Mesendoderm (in vitro differentiated cells): ENCODE measurements at regions not wholly inside any gene's neighbourhood (a gene's known extent, or its start where the extent isn't known, plus 50 kb on each side); places are given as distances from the start of the nearest gene placed in this dataset.

Experiments
- DNase-seq: peaks from one replicate; pipeline ENCODE4 v3.0.0; 2013
- H2AK5ac ChIP-seq: 2 replicates; pipeline ENCODE4 v1.6.1; 2013; ENCODE audit warnings: low read length, inconsistent platforms
- H2BK120ac ChIP-seq: 2 replicates; pipeline ENCODE4 v1.6.1; 2013; ENCODE audit warnings: low read depth, mild to moderate bottlenecking, low read length, moderate library complexity, mixed read lengths
- H2BK15ac ChIP-seq: replicated peaks from 2 replicates; pipeline ENCODE4 v1.6.1; 2013; ENCODE audit warnings: low read depth, mild to moderate bottlenecking, moderate library complexity
- H2BK5ac ChIP-seq: 2 replicates; pipeline ENCODE4 v1.6.1; 2013; ENCODE audit warnings: low read length, inconsistent platforms
- H3K18ac ChIP-seq: 2 replicates; pipeline ENCODE4 v1.6.1; 2013; ENCODE audit warnings: mild to moderate bottlenecking, low read length, mixed read lengths
- H3K23ac ChIP-seq: one replicate; pipeline ENCODE4 v1.6.1; 2013; ENCODE audit warnings: low read length
- H3K27ac ChIP-seq: 2 replicates; pipeline ENCODE4 v1.5.1; 2013; ENCODE audit warnings: low read depth, mild to moderate bottlenecking, inconsistent platforms, low read length, moderate library complexity
- H3K27me3 ChIP-seq: 2 replicates; pipeline ENCODE4 v1.6.1; 2013; ENCODE audit warnings: low read length, control low read depth, mild to moderate bottlenecking, inconsistent platforms; ENCODE audit not compliant: insufficient read depth, poor library complexity
- H3K36me3 ChIP-seq: 2 replicates; pipeline ENCODE4 v1.6.1; 2013; ENCODE audit warnings: low read length, inconsistent platforms; ENCODE audit not compliant: control insufficient read depth, insufficient read depth
- H3K4ac ChIP-seq: one replicate; pipeline ENCODE4 v1.6.1; 2013; ENCODE audit warnings: low read depth, mild to moderate bottlenecking, low read length, moderate library complexity
- H3K4me1 ChIP-seq: 2 replicates; pipeline ENCODE4 v1.6.1; 2013; ENCODE audit warnings: low read depth, low read length, inconsistent platforms; ENCODE audit not compliant: control insufficient read depth
- H3K4me2 ChIP-seq: 2 replicates; pipeline ENCODE4 v1.6.1; 2013; ENCODE audit warnings: low read length
- H3K4me3 ChIP-seq: 2 replicates; pipeline ENCODE4 v1.5.1; 2013; ENCODE audit warnings: mild to moderate bottlenecking, low read length
- H3K56ac ChIP-seq: one replicate; pipeline ENCODE4 v1.6.1; 2013; ENCODE audit warnings: low read length
- H3K79me1 ChIP-seq: 2 replicates; pipeline ENCODE4 v1.6.1; 2013; ENCODE audit warnings: low read length, inconsistent platforms
- H3K79me2 ChIP-seq: 2 replicates; pipeline ENCODE4 v1.6.1; 2013; ENCODE audit warnings: mild to moderate bottlenecking, low read length; ENCODE audit not compliant: control insufficient read depth, insufficient read depth
- H3K9ac ChIP-seq: 2 replicates; pipeline ENCODE4 v1.6.1; 2013; ENCODE audit warnings: low read length, inconsistent platforms
- H4K5ac ChIP-seq: one replicate; pipeline ENCODE4 v1.6.1; 2013; ENCODE audit warnings: low read length
- H4K8ac ChIP-seq: one replicate; pipeline ENCODE4 v1.6.1; 2013; ENCODE audit warnings: low read depth, mild to moderate bottlenecking, control low read depth, low read length, moderate library complexity
- WGBS: extraction: QIAGEN DNeasy Blood & Tissue Kit; methylation state at CpG from one replicate; pipeline ENCODE4 v1.1.7; 2013; ENCODE audit warnings: low lambda C conversion rate, missing lambda C conversion rate; ENCODE audit not compliant: insufficient coverage; ENCODE audit errors: extremely low coverage; 5-methylcytosine and 5-hydroxymethylcytosine counted together

DNA sequence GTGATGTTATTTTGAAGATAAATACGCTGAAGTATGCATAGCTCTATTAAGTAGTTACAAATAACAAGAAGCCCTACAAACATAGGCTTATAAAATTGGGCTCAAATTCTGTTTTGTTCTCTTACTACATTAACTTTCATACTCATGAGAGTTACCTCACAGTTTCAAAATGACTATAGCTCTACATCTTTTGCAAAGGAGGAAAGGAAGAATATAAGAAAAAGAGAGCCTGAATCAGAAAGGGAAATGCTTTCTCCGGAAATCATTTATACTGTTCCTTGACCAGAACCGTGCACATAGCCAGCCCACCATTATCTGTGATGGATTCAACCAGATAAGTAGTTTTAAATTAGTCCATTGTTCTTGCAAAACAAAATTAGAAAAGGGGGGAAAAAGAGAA is 1252.1 kb downstream of the NCAM2 start:
- H3K36me3 ChIP-seq = no peaks in the 10 kb centered on the region
- H4K8ac ChIP-seq = no peak overlapping the region
- H3K4me3 ChIP-seq = no peak overlapping the region
- H3K79me2 ChIP-seq = no peaks in the 10 kb centered on the region
- H3K4ac ChIP-seq = no peak overlapping the region
- no peak overlapping the region for H3K56ac ChIP-seq
- no peak overlapping the region for H3K4me2 ChIP-seq
- no peak overlapping the region for H2BK15ac ChIP-seq
- no peak overlapping the region for H2BK5ac ChIP-seq
- no peak overlapping the region for H2AK5ac ChIP-seq
- H2BK120ac ChIP-seq = no peak overlapping the region
- H3K27me3 ChIP-seq = no peaks in the 10 kb centered on the region
- H3K4me1 ChIP-seq = no peaks in the 10 kb centered on the region
- no peak overlapping the region for H3K23ac ChIP-seq
- no CpG with 5 or more reads among the region's 3 CpGs for WGBS
- H3K18ac ChIP-seq = no peak overlapping the region
- H3K27ac ChIP-seq = no peak overlapping the region
- H3K79me1 ChIP-seq = no peaks in the 10 kb centered on the region
- H4K5ac ChIP-seq = no peak overlapping the region
- no peak overlapping the region for H3K9ac ChIP-seq
- DNase-seq = no peak

DNA sequence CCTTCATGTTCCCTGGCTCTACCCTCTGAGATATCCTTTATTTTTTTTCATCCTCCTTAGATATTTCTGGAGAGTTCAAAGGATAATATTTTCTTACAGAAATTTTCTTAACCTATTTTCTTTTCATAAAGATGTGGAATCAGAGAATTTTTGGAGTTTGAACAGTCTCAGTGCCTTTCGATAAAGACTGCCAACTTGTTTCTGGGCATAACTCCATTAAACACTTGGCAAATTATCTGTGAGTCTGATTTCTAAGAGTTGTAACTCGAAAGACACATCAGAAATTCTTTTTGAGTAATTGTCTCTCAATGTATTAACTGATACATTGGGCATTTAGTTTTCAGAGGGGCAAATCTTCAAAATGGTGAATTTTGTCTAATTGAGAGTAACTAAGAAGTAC is 1255.6 kb downstream of the NCAM2 start:
- Histone ChIP-seq H3K36me3 (no peaks in the 10 kb centered on the region), H2BK15ac (no peak overlapping the region), H2BK120ac (no peak overlapping the region), H4K5ac (no peak overlapping the region), H3K4me2 (no peak overlapping the region), H3K18ac (no peak overlapping the region), H3K27me3 (no peaks in the 10 kb centered on the region), H3K4me3 (no peak overlapping the region), H2AK5ac (no peak overlapping the region), H3K9ac (no peak overlapping the region), H4K8ac (no peak overlapping the region), H3K79me1 (no peaks in the 10 kb centered on the region), H3K56ac (no peak overlapping the region), H3K4me1 (no peaks in the 10 kb centered on the region), H3K79me2 (no peaks in the 10 kb centered on the region), H3K4ac (no peak overlapping the region), H2BK5ac (no peak overlapping the region), H3K23ac (no peak overlapping the region), H3K27ac (no peak overlapping the region)
- WGBS = no CpG with 5 or more reads among the region's 2 CpGs
- no peak for DNase-seq

- no peak overlapping the region for H3K27ac ChIP-seq
- no peaks in the 10 kb centered on the region for H3K27me3 ChIP-seq
- H3K36me3 ChIP-seq = no peaks in the 10 kb centered on the region
- no peak overlapping the region for H3K9ac ChIP-seq
- DNase-seq = no peak
- WGBS = no CpG with 5 or more reads among the region's 1 CpG
- H2BK5ac ChIP-seq = no peak overlapping the region
- H3K4me3 ChIP-seq = no peak overlapping the region
- no peak overlapping the region for H4K5ac ChIP-seq
- H3K79me1 ChIP-seq = no peaks in the 10 kb centered on the region
- H3K18ac ChIP-seq = no peak overlapping the region
- no peak overlapping the region for H3K56ac ChIP-seq
- H3K23ac ChIP-seq = no peak overlapping the region
- H2BK120ac ChIP-seq = no peak overlapping the region
- H3K4ac ChIP-seq = no peak overlapping the region
- H3K79me2 ChIP-seq = no peaks in the 10 kb centered on the region
- H2BK15ac ChIP-seq = no peak overlapping the region
- no peak overlapping the region for H3K4me2 ChIP-seq
- no peak overlapping the region for H4K8ac ChIP-seq
- no peaks in the 10 kb centered on the region for H3K4me1 ChIP-seq
- H2AK5ac ChIP-seq = no peak overlapping the region
Measured at GRCh38 chr21:22258821-22259220, 1260.6 kb downstream of the NCAM2 start.

GRCh38 chr21:22260274-22260673 is 1262.1 kb downstream of the NCAM2 start:
- no peak overlapping the region for H3K23ac ChIP-seq
- WGBS = no CpG with 5 or more reads among the region's 2 CpGs

DNA sequence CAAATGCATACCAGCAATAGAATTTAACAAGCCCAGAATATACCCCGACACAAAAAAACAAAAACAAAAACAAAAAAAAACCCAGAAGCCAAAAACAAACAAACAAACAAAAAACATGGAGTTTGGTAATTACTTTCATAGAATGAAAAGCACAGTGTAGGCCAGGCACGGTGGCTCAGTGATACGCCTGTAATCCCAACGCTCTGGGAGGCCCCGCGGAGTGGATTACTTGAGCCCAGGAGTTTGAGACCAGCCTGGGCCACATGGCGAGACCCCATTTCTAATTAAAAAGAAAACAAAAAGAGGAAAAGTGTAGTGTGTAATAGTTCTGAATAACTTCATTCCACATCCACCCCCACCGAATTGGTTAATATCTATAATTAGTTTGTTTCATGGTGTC is 1265.7 kb downstream of the NCAM2 start:
- no peaks in the 10 kb centered on the region for H3K79me2 ChIP-seq
- no peak overlapping the region for H3K56ac ChIP-seq
- no peak overlapping the region for H3K9ac ChIP-seq
- no peak overlapping the region for H3K23ac ChIP-seq
- H2BK15ac ChIP-seq = no peak overlapping the region
- H3K4ac ChIP-seq = no peak overlapping the region
- H3K4me3 ChIP-seq = no peak overlapping the region
- no peak overlapping the region for H3K27ac ChIP-seq
- H4K8ac ChIP-seq = no peak overlapping the region
- no peak overlapping the region for H3K18ac ChIP-seq
- H3K36me3 ChIP-seq = no peaks in the 10 kb centered on the region
- WGBS = no CpG with 5 or more reads among the region's 8 CpGs
- H3K79me1 ChIP-seq = no peaks in the 10 kb centered on the region
- no peaks in the 10 kb centered on the region for H3K4me1 ChIP-seq
- H2BK120ac ChIP-seq = no peak overlapping the region
- H2AK5ac ChIP-seq = no peak overlapping the region
- no peaks in the 10 kb centered on the region for H3K27me3 ChIP-seq
- no peak for DNase-seq
- H3K4me2 ChIP-seq = no peak overlapping the region
- no peak overlapping the region for H2BK5ac ChIP-seq
- H4K5ac ChIP-seq = no peak overlapping the region

More at GRCh38 chr21:22260274-22260673, 1262.1 kb downstream of the NCAM2 start:
- Histone ChIP-seq H2AK5ac (no peak overlapping the region), H2BK5ac (no peak overlapping the region), H3K79me1 (no peaks in the 10 kb centered on the region), H2BK15ac (no peak overlapping the region), H3K4me1 (no peaks in the 10 kb centered on the region), H3K27me3 (no peaks in the 10 kb centered on the region), H3K36me3 (no peaks in the 10 kb centered on the region), H3K4ac (no peak overlapping the region), H4K8ac (no peak overlapping the region), H3K79me2 (no peaks in the 10 kb centered on the region), H3K18ac (no peak overlapping the region), H2BK120ac (no peak overlapping the region), H3K4me3 (no peak overlapping the region), H4K5ac (no peak overlapping the region), H3K56ac (no peak overlapping the region), H3K9ac (no peak overlapping the region), H3K4me2 (no peak overlapping the region), H3K27ac (no peak overlapping the region)
- DNase-seq = no peak

DNA sequence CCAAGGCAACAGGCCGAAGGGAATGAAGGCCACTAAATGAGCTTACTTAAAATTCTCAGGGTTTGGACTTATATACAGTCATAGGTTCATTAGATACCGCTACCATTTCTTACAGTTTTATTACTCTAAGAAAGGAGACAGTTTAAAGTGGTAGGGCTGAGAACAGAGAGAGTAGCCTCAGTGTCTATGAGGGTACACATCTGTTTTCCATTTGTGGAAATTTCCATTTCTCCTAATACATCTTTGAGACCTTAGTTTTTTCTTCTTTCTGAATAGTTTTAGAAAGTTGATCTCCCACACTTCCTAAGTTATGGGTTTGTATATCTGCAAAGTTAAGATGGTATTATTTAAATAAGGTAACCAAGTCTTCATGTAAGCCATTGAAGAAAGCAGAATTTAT is 1279.1 kb downstream of the NCAM2 start:
- H3K79me2 ChIP-seq = no peaks in the 10 kb centered on the region
- H2BK15ac ChIP-seq = no peak overlapping the region
- H2AK5ac ChIP-seq = no peak overlapping the region
- no peak overlapping the region for H3K56ac ChIP-seq
- no peak for DNase-seq
- no peak overlapping the region for H3K4me2 ChIP-seq
- no peaks in the 10 kb centered on the region for H3K36me3 ChIP-seq
- H3K4me3 ChIP-seq = no peak overlapping the region
- no peak overlapping the region for H3K18ac ChIP-seq
- no peaks in the 10 kb centered on the region for H3K27me3 ChIP-seq
- no peak overlapping the region for H4K8ac ChIP-seq
- no peak overlapping the region for H4K5ac ChIP-seq
- H3K4ac ChIP-seq = no peak overlapping the region
- H3K23ac ChIP-seq = no peak overlapping the region
- H2BK5ac ChIP-seq = no peak overlapping the region
- no peak overlapping the region for H3K9ac ChIP-seq
- no peaks in the 10 kb centered on the region for H3K79me1 ChIP-seq
- H3K4me1 ChIP-seq = no peaks in the 10 kb centered on the region
- no peak overlapping the region for H3K27ac ChIP-seq
- no peak overlapping the region for H2BK120ac ChIP-seq
- no CpG with 5 or more reads among the region's 2 CpGs for WGBS
